ENCODE measurements at regions not wholly inside any gene's neighbourhood (a gene's known extent, or its start where the extent isn't known, plus 50 kb on each side); places are given as distances from the start of the nearest gene placed in this dataset.

DNA sequence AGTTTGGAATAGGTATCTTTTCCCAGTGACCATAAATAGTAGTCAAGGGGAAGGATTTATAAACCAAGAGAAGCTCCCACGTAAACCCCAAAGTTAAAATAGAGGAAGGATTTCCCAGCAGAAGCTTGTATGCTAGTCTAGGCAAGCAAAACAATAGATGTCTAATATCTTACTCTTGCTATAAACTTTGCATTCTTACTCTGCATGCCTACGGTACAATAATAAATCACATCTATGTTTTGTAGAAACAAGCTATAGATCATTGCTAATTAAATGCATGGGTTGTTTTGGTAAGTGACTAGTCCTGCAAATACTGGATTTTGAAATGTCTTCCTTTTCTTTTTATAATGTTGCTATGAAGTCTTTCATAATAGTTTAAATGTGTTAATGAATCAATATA, 585.5 kb downstream of the INHBA start:
- DNase-seq (ENCODE audit: low read depth in 1 of 2, low spot score in 1 of 2): no peak
- Histone ChIP-seq H3K4me1 (no peaks in the 10 kb centered on the region), H3K4me3 (no peak overlapping the region), H3K9me3 (no peaks in the 10 kb centered on the region; the same call in 2 of the 3 replicates), H3K4me2 (no peak overlapping the region), H3K27ac (no peak overlapping the region)
- no peak for TF ChIP-seq FOXS1 (CRISPR knock-in tag; IDR thresholded peaks at IDR 0.05)
- TF ChIP-seq, protein P1, sequence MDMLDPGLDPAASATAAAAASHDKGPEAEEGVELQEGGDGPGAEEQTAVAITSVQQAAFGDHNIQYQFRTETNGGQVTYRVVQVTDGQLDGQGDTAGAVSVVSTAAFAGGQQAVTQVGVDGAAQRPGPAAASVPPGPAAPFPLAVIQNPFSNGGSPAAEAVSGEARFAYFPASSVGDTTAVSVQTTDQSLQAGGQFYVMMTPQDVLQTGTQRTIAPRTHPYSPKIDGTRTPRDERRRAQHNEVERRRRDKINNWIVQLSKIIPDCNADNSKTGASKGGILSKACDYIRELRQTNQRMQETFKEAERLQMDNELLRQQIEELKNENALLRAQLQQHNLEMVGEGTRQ (IDR thresholded peaks at IDR 0.05): no peak
- no peak for TF ChIP-seq MYC (IDR thresholded peaks at IDR 0.05; ENCODE audit: borderline replicate concordance, low read length)
- TF ChIP-seq, protein P2, sequence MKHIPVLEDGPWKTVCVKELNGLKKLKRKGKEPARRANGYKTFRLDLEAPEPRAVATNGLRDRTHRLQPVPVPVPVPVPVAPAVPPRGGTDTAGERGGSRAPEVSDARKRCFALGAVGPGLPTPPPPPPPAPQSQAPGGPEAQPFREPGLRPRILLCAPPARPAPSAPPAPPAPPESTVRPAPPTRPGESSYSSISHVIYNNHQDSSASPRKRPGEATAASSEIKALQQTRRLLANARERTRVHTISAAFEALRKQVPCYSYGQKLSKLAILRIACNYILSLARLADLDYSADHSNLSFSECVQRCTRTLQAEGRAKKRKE (CRISPR knock-in tag; IDR thresholded peaks at IDR 0.05; ENCODE audit: low read depth): no peak
- no peak for TF ChIP-seq RFX5 (IDR thresholded peaks at IDR 0.05)
- no peak for TF ChIP-seq MAZ (IDR thresholded peaks at IDR 0.05; ENCODE audit: borderline replicate concordance, low read depth, low read length)
- TF ChIP-seq POLR2A (IDR thresholded peaks at IDR 0.05; ENCODE audit: low read length): no peak
- ChIA-PET POLR2A (no interaction called here), CTCF (interaction anchor here (1.7 kb wide), 1 partner anchor 11 kb away, joined by 8 read pairs; no protein-coding TSS in a partner anchor)
- FAIRE-seq: no peak
- WGBS (ENCODE audit: missing lambda C conversion rate): 37% methylated on average over 2 of the region's 2 CpGs
- no peak for ATAC-seq

DNA sequence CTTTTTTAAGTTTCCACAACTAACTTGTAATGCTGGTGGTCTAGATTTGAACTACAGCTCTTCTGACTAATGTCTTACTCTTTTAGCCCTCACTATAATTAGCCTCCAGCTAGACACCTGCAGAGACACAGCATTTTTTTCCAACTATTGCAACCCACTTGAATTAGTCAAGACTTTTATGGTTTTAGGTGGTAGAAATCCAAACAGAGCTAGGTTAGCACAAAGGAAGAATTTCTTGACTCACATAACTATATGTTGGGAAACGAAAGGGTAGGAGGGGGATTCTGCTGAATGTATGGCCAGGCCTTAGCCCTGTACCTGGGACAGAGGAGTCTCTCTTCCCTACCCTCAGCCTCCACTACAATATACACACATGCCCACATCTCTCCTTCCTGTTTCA, 586.1 kb downstream of the INHBA start:
- ATAC-seq (no peak), DNase-seq (ENCODE audit: low read depth in 1 of 2, low spot score in 1 of 2) (no peak), FAIRE-seq (no peak)
- H3K4me3 ChIP-seq: no peak overlapping the region
- TF ChIP-seq EP300 (IDR thresholded peaks at IDR 0.05): no peak
- no peak for TF ChIP-seq NR3C1 (IDR thresholded peaks at IDR 0.05)
- TF ChIP-seq EHF (CRISPR knock-in tag; IDR thresholded peaks at IDR 0.05): no peak
- no peak for TF ChIP-seq RARB (CRISPR knock-in tag; IDR thresholded peaks at IDR 0.05)
- TF ChIP-seq KDM5A (IDR thresholded peaks at IDR 0.05): no peak
- no peak for TF ChIP-seq HDAC2 (IDR thresholded peaks at IDR 0.05)
- TF ChIP-seq, protein P3, sequence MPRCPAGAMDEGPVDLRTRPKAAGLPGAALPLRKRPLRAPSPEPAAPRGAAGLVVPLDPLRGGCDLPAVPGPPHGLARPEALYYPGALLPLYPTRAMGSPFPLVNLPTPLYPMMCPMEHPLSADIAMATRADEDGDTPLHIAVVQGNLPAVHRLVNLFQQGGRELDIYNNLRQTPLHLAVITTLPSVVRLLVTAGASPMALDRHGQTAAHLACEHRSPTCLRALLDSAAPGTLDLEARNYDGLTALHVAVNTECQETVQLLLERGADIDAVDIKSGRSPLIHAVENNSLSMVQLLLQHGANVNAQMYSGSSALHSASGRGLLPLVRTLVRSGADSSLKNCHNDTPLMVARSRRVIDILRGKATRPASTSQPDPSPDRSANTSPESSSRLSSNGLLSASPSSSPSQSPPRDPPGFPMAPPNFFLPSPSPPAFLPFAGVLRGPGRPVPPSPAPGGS (IDR thresholded peaks at IDR 0.05): no peak
- TF ChIP-seq, protein P4, sequence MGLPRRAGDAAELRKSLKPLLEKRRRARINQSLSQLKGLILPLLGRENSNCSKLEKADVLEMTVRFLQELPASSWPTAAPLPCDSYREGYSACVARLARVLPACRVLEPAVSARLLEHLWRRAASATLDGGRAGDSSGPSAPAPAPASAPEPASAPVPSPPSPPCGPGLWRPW (IDR thresholded peaks at IDR 0.05): no peak
- TF ChIP-seq POLR2AphosphoS2 (conservative IDR thresholded peaks at IDR 0.05; ENCODE audit: low read length): no peak
- H3K27ac ChIP-seq: no peak overlapping the region
- H3K9me3 ChIP-seq: no peaks in the 10 kb centered on the region; the same call in 2 of the 3 replicates
- H3K4me2 ChIP-seq: no peak overlapping the region
- CTCF ChIA-PET: interaction anchor here (1.7 to 2.4 kb wide), 2 partner anchors 11 to 31 kb away, joined by 6 to 8 read pairs; no protein-coding TSS in a partner anchor
- POLR2A ChIA-PET: no interaction called here
- H3K4me1 ChIP-seq: no peaks in the 10 kb centered on the region
- WGBS (ENCODE audit: missing lambda C conversion rate): 25% methylated on average over 1 of the region's 1 CpG

DNA sequence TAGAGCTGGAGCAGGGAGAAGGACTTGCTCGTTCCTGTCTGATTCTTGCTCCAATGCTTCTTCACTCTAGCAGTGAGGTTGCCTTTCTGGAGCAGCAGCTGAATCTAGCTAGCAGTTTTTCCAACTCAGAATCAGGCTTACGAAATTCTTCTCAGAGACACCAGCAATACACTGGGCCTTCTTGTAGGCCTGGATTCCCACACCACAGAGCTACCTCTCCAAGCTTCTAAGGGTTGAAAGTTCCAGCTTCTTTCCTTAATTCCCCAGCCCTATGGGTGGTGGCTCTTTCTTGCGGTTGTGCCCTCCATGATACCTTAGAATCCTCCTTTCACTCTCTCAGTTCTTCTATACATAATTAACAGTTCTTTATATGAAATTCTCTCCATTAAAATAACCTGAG, 586.6 kb downstream of the INHBA start:
- Histone ChIP-seq H3K27ac (no peak overlapping the region), H3K4me2 (no peak overlapping the region), H3K4me1 (no peaks in the 10 kb centered on the region), H3K9me3 (no peaks in the 10 kb centered on the region; the same call in 2 of the 3 replicates), H3K4me3 (no peak overlapping the region)
- ATAC-seq: no peak
- no peak for FAIRE-seq
- no peak for DNase-seq (ENCODE audit: low read depth in 1 of 2, low spot score in 1 of 2)
- CTCF ChIA-PET: interaction anchor here (2.4 kb wide), 1 partner anchor 32 kb away, joined by 6 read pairs; no protein-coding TSS in a partner anchor
- POLR2A ChIA-PET: no interaction called here
- 42% methylated on average over 3 of the region's 3 CpGs for WGBS (ENCODE audit: missing lambda C conversion rate)
- TF ChIP-seq NR3C1 (IDR thresholded peaks at IDR 0.05): no peak
- no peak for TF ChIP-seq ZC3H11A (IDR thresholded peaks at IDR 0.05)
- TF ChIP-seq, protein P5, sequence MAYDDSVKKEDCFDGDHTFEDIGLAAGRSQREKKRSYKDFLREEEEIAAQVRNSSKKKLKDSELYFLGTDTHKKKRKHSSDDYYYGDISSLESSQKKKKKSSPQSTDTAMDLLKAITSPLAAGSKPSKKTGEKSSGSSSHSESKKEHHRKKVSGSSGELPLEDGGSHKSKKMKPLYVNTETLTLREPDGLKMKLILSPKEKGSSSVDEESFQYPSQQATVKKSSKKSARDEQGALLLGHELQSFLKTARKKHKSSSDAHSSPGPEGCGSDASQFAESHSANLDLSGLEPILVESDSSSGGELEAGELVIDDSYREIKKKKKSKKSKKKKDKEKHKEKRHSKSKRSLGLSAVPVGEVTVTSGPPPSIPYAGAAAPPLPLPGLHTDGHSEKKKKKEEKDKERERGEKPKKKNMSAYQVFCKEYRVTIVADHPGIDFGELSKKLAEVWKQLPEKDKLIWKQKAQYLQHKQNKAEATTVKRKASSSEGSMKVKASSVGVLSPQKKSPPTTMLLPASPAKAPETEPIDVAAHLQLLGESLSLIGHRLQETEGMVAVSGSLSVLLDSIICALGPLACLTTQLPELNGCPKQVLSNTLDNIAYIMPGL (CRISPR knock-in tag; IDR thresholded peaks at IDR 0.05; ENCODE audit: borderline replicate concordance): no peak
- TF ChIP-seq CBX8 (IDR thresholded peaks at IDR 0.05): no peak
- no peak for TF ChIP-seq EHMT2 (IDR thresholded peaks at IDR 0.05; ENCODE audit: low read depth)
- no peak for TF ChIP-seq ZFP36 (IDR thresholded peaks at IDR 0.05; ENCODE audit: borderline replicate concordance, partially characterized antibody)
- TF ChIP-seq, protein P2 (CRISPR knock-in tag; IDR thresholded peaks at IDR 0.05; ENCODE audit: low read depth): no peak
- no peak for TF ChIP-seq CBX2 (IDR thresholded peaks at IDR 0.05; ENCODE audit: borderline replicate concordance, low read depth)
- TF ChIP-seq, protein P3 (IDR thresholded peaks at IDR 0.05): no peak
- TF ChIP-seq POLR2A (IDR thresholded peaks at IDR 0.05; ENCODE audit: low read length): no peak
- no peak for TF ChIP-seq RAD21 (conservative IDR thresholded peaks at IDR 0.05 in 1 of 2, IDR thresholded peaks at IDR 0.05 in 1 of 2)
- TF ChIP-seq RFX5 (IDR thresholded peaks at IDR 0.05): no peak
- TF ChIP-seq, protein P6, sequence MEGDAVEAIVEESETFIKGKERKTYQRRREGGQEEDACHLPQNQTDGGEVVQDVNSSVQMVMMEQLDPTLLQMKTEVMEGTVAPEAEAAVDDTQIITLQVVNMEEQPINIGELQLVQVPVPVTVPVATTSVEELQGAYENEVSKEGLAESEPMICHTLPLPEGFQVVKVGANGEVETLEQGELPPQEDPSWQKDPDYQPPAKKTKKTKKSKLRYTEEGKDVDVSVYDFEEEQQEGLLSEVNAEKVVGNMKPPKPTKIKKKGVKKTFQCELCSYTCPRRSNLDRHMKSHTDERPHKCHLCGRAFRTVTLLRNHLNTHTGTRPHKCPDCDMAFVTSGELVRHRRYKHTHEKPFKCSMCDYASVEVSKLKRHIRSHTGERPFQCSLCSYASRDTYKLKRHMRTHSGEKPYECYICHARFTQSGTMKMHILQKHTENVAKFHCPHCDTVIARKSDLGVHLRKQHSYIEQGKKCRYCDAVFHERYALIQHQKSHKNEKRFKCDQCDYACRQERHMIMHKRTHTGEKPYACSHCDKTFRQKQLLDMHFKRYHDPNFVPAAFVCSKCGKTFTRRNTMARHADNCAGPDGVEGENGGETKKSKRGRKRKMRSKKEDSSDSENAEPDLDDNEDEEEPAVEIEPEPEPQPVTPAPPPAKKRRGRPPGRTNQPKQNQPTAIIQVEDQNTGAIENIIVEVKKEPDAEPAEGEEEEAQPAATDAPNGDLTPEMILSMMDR (IDR thresholded peaks at IDR 0.05): no peak
- no peak for TF ChIP-seq NFE2L2 (conservative IDR thresholded peaks at IDR 0.05; ENCODE audit: low read length)
- no peak for TF ChIP-seq FOXS1 (CRISPR knock-in tag; IDR thresholded peaks at IDR 0.05)

Data from A549 (cell line).